ENCODE measurements at regions not wholly inside any gene's neighbourhood (a gene's known extent, or its start where the extent isn't known, plus 50 kb on each side); places are given as distances from the start of the nearest gene placed in this dataset.

GRCh38 chr9:28671000-28671399, 1097.7 kb upstream of the C9orf72 start:
- TF ChIP-seq, protein P1, sequence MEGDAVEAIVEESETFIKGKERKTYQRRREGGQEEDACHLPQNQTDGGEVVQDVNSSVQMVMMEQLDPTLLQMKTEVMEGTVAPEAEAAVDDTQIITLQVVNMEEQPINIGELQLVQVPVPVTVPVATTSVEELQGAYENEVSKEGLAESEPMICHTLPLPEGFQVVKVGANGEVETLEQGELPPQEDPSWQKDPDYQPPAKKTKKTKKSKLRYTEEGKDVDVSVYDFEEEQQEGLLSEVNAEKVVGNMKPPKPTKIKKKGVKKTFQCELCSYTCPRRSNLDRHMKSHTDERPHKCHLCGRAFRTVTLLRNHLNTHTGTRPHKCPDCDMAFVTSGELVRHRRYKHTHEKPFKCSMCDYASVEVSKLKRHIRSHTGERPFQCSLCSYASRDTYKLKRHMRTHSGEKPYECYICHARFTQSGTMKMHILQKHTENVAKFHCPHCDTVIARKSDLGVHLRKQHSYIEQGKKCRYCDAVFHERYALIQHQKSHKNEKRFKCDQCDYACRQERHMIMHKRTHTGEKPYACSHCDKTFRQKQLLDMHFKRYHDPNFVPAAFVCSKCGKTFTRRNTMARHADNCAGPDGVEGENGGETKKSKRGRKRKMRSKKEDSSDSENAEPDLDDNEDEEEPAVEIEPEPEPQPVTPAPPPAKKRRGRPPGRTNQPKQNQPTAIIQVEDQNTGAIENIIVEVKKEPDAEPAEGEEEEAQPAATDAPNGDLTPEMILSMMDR (IDR thresholded peaks at IDR 0.05): no peak
- no peak for TF ChIP-seq POLR2A (IDR thresholded peaks at IDR 0.05)

All from sigmoid colon (tissue), 3 donors.